ENCODE measurements at regions not wholly inside any gene's neighbourhood (a gene's known extent, or its start where the extent isn't known, plus 50 kb on each side); places are given as distances from the start of the nearest gene placed in this dataset.

GRCh38 chr22:22090650-22091399 lies 108.2 kb upstream of the TOP3B start:
- no peak overlapping the region for H3K4me3 ChIP-seq (replicated peaks; ENCODE audit: insufficient read depth, low read length)
- no peak for DNase-seq (ENCODE audit: low read depth in 1 of 2, low spot score in 1 of 2)
- H3K27ac ChIP-seq (replicated peaks) = no peak overlapping the region
- no peaks in the 10 kb centered on the region for H3K27me3 ChIP-seq (ENCODE audit: insufficient read depth, poor library complexity, severe bottlenecking)
- TF ChIP-seq, protein P1, sequence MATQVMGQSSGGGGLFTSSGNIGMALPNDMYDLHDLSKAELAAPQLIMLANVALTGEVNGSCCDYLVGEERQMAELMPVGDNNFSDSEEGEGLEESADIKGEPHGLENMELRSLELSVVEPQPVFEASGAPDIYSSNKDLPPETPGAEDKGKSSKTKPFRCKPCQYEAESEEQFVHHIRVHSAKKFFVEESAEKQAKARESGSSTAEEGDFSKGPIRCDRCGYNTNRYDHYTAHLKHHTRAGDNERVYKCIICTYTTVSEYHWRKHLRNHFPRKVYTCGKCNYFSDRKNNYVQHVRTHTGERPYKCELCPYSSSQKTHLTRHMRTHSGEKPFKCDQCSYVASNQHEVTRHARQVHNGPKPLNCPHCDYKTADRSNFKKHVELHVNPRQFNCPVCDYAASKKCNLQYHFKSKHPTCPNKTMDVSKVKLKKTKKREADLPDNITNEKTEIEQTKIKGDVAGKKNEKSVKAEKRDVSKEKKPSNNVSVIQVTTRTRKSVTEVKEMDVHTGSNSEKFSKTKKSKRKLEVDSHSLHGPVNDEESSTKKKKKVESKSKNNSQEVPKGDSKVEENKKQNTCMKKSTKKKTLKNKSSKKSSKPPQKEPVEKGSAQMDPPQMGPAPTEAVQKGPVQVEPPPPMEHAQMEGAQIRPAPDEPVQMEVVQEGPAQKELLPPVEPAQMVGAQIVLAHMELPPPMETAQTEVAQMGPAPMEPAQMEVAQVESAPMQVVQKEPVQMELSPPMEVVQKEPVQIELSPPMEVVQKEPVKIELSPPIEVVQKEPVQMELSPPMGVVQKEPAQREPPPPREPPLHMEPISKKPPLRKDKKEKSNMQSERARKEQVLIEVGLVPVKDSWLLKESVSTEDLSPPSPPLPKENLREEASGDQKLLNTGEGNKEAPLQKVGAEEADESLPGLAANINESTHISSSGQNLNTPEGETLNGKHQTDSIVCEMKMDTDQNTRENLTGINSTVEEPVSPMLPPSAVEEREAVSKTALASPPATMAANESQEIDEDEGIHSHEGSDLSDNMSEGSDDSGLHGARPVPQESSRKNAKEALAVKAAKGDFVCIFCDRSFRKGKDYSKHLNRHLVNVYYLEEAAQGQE (IDR thresholded peaks at IDR 0.05; ENCODE audit: insufficient replicate concordance, low read depth) = no peak
- TF ChIP-seq, protein P2, sequence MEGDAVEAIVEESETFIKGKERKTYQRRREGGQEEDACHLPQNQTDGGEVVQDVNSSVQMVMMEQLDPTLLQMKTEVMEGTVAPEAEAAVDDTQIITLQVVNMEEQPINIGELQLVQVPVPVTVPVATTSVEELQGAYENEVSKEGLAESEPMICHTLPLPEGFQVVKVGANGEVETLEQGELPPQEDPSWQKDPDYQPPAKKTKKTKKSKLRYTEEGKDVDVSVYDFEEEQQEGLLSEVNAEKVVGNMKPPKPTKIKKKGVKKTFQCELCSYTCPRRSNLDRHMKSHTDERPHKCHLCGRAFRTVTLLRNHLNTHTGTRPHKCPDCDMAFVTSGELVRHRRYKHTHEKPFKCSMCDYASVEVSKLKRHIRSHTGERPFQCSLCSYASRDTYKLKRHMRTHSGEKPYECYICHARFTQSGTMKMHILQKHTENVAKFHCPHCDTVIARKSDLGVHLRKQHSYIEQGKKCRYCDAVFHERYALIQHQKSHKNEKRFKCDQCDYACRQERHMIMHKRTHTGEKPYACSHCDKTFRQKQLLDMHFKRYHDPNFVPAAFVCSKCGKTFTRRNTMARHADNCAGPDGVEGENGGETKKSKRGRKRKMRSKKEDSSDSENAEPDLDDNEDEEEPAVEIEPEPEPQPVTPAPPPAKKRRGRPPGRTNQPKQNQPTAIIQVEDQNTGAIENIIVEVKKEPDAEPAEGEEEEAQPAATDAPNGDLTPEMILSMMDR (IDR thresholded peaks at IDR 0.05; ENCODE audit: insufficient read depth, low read length) = no peak

GRCh38 chr22:22089459-22090308 lies 107.1 kb upstream of the TOP3B start:
- TF ChIP-seq GABPA (IDR thresholded peaks at IDR 0.05; ENCODE audit: low read depth) (no peak), SPI1 (IDR thresholded peaks at IDR 0.05; ENCODE audit: borderline replicate concordance, low read depth) (no peak), POLR2AphosphoS5 (IDR thresholded peaks at IDR 0.05; ENCODE audit: low read depth) (no peak)
- TF ChIP-seq, protein P2 (IDR thresholded peaks at IDR 0.05; ENCODE audit: insufficient read depth, low read length) = no peak
- TF ChIP-seq, protein P1 (IDR thresholded peaks at IDR 0.05; ENCODE audit: insufficient replicate concordance, low read depth) = no peak
- Histone ChIP-seq H3K27ac (replicated peaks) (no peak overlapping the region), H3K4me3 (replicated peaks; ENCODE audit: insufficient read depth, low read length) (no peak overlapping the region), H3K27me3 (ENCODE audit: insufficient read depth, poor library complexity, severe bottlenecking) (no peaks in the 10 kb centered on the region)
- DNase-seq (ENCODE audit: low read depth in 1 of 2, low spot score in 1 of 2) = no peak

- H3K4me3 ChIP-seq (replicated peaks; ENCODE audit: insufficient read depth, low read length) = no peak overlapping the region
- no peaks in the 10 kb centered on the region for H3K27me3 ChIP-seq (ENCODE audit: insufficient read depth, poor library complexity, severe bottlenecking)
- H3K27ac ChIP-seq (replicated peaks) = no peak overlapping the region
- no peak for TF ChIP-seq POLR2AphosphoS5 (IDR thresholded peaks at IDR 0.05; ENCODE audit: low read depth)
- no peak for TF ChIP-seq SPI1 (IDR thresholded peaks at IDR 0.05; ENCODE audit: borderline replicate concordance, low read depth)
- TF ChIP-seq, protein P2 (IDR thresholded peaks at IDR 0.05; ENCODE audit: insufficient read depth, low read length) = no peak
- TF ChIP-seq GABPA (IDR thresholded peaks at IDR 0.05; ENCODE audit: low read depth) = no peak
- no peak for DNase-seq (ENCODE audit: low read depth in 1 of 2, low spot score in 1 of 2)
These were observed 106.3 kb upstream of the TOP3B start for GRCh38 chr22:22088658-22089458.
